MCF 10A (cell line): ENCODE measurements at regions not wholly inside any gene's neighbourhood (a gene's known extent, or its start where the extent isn't known, plus 50 kb on each side); places are given as distances from the start of the nearest gene placed in this dataset.
"Not testable (repeated sequence)": the region's sequence is repeated elsewhere in the genome, so short reads cannot be mapped to it uniquely, and the experiment has no call there.

Experiments used
- BruUV-seq: library from RNA; stranded (reverse); fragments of 400-500 nt; replicated peaks from 2 replicates; lab custom pipeline; 2021; lab: Mats Ljungman, UMichigan
- CTCF ChIA-PET: fragments of 300-600 bp; sonication (Branson Sonifier 250); formaldehyde crosslinking; extraction: SDS; loops from one replicate; lab custom pipeline; 2021; ENCODE audit warnings: antibody characterized with exemption, inconsistent platforms; lab: Yijun Ruan, JAX
- POLR2A ChIA-PET: fragments of 300-600, 350-650 bp; sonication (Branson Sonifier 250); formaldehyde crosslinking; extraction: SDS; loops from one replicate; lab custom pipeline; 2020; ENCODE audit warnings: antibody characterized with exemption, inconsistent platforms; lab: Yijun Ruan, JAX
- DNase-seq: peaks from one replicate; pipeline ENCODE4 v3.0.0-alpha.2; 2018; ENCODE audit not compliant: unreplicated experiment
- H3K27ac Mint-ChIP-seq: one replicate; pipeline ENCODE4 v1.8.0; 2022; ENCODE audit warnings: mild to moderate bottlenecking, low read depth, mixed read lengths; ENCODE audit not compliant: unreplicated experiment
- H3K27me3 Mint-ChIP-seq: one replicate; pipeline ENCODE4 v1.8.0; 2022; ENCODE audit warnings: mixed read lengths; ENCODE audit not compliant: insufficient read depth, unreplicated experiment
- H3K36me3 Mint-ChIP-seq: one replicate; pipeline ENCODE4 v1.8.0; 2022; ENCODE audit warnings: mild to moderate bottlenecking, moderate library complexity, mixed read lengths; ENCODE audit not compliant: insufficient read depth, unreplicated experiment
- H3K4me1 Mint-ChIP-seq: one replicate; pipeline ENCODE4 v1.8.0; 2022; ENCODE audit warnings: mixed read lengths; ENCODE audit not compliant: insufficient read depth, unreplicated experiment
- H3K4me3 Mint-ChIP-seq: one replicate; pipeline ENCODE4 v1.8.0; 2022; ENCODE audit warnings: mild to moderate bottlenecking, moderate library complexity, mixed read lengths; ENCODE audit not compliant: unreplicated experiment
- H3K9me3 Mint-ChIP-seq: one replicate; pipeline ENCODE4 v1.8.0; 2022; ENCODE audit warnings: mixed read lengths; ENCODE audit not compliant: unreplicated experiment
- CTCF ChIP-seq: fragments of 200-600 bp; IDR thresholded peaks from one replicate; pipeline ENCODE4 v1.8.0; 2022; ENCODE audit warnings: antibody characterized with exemption, mild to moderate bottlenecking; ENCODE audit not compliant: unreplicated experiment
- intact Hi-C: fragments of 100-400 bp; cut with micrococcal nuclease; formaldehyde crosslinking; loops from 2 replicates; pipeline ENCODE4 v1.14.1; 2022

DNA sequence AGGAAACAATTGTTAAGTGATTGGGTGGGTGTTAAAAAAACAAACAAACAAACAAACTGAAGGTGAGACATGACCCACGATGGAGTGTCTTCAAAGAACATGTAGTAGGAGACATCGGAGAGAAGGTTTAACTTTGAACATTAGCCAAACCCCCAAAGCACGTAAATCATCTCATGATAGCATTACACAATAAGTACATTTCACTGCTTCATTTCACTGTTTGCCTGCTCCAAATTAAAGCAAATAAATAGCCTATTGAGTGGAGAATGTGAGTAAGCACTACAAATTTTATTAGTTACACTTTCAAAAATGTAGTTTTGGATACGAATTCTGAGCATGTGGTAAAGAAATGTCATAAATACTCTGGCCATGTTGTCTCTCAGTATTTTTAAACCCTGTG lies 287.0 kb downstream of the SI start:
- CTCF ChIA-PET: interaction anchor here (0.7 to 0.8 kb wide), 2 partner anchors 261 to 1301 kb away, joined by 3 to 4 read pairs; no protein-coding TSS in a partner anchor
- no peak for DNase-seq

GRCh38 chr3:164784407-164784806 lies 293.9 kb downstream of the SI start:
- H3K36me3 Mint-ChIP-seq, DNase-seq, H3K27ac Mint-ChIP-seq, H3K9me3 Mint-ChIP-seq, intact Hi-C loops, H3K4me1 Mint-ChIP-seq, H3K4me3 Mint-ChIP-seq, CTCF ChIA-PET, BruUV-seq, POLR2A ChIA-PET: not testable (repeated sequence)
- H3K27me3 Mint-ChIP-seq: peaks cover 44% of the 10 kb centered on the region

More for the DNA sequence above, 287.0 kb downstream of the SI start:
- H3K27me3 Mint-ChIP-seq: peaks cover 50% of the 10 kb centered on the region
- no peaks in the 10 kb centered on the region for H3K4me1 Mint-ChIP-seq
- POLR2A ChIA-PET: interaction anchor here (0.6 kb wide), 1 partner anchor 37 kb away, joined by 3 read pairs; no protein-coding TSS in a partner anchor
- no peak overlapping the region for H3K27ac Mint-ChIP-seq
- no TSS peak for BruUV-seq
- no peaks in the 10 kb centered on the region for H3K36me3 Mint-ChIP-seq
- no peaks in the 10 kb centered on the region for H3K9me3 Mint-ChIP-seq
- H3K4me3 Mint-ChIP-seq: no peak overlapping the region
- TF ChIP-seq CTCF: no peak
- intact Hi-C loops: no loop called here

GRCh38 chr3:164781755-164782154 lies 296.5 kb downstream of the SI start:
- POLR2A ChIA-PET: interaction anchor here (0.7 kb wide), 1 partner anchor 451 kb away, joined by 3 read pairs; no protein-coding TSS in a partner anchor
- CTCF ChIA-PET: no interaction called here
- no peaks in the 10 kb centered on the region for H3K36me3 Mint-ChIP-seq
- H3K4me1 Mint-ChIP-seq: no peaks in the 10 kb centered on the region
- BruUV-seq: no TSS peak
- H3K27me3 Mint-ChIP-seq: peaks cover 61% of the 10 kb centered on the region
- no peaks in the 10 kb centered on the region for H3K9me3 Mint-ChIP-seq
- no peak for DNase-seq
- H3K27ac Mint-ChIP-seq: no peak overlapping the region
- intact Hi-C loops: no loop called here
- no peak overlapping the region for H3K4me3 Mint-ChIP-seq
- TF ChIP-seq CTCF: no peak

DNA sequence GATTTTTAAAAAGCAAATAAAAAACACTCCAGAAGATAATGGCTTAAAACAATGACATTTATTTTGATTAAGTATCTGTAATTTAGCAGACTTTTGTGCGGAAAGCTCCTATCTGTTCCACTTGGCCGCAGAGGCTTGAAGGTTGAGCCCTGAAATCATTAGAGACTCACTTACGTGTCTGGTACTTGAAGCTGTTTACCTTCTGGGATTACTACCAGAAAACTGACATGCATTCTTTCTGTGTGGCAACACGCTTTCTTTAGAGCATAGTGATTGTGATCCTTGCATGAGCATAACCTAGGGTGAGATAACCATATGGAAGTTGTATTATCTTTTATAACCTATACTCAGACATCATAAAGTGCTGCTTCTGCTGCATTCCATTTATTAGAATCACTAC lies 298.5 kb downstream of the SI start:
- H3K27me3 Mint-ChIP-seq: peaks cover 61% of the 10 kb centered on the region
- no peak for DNase-seq
- no TSS peak for BruUV-seq
- POLR2A ChIA-PET: no interaction called here
- H3K27ac Mint-ChIP-seq: no peak overlapping the region
- no peaks in the 10 kb centered on the region for H3K36me3 Mint-ChIP-seq
- H3K4me3 Mint-ChIP-seq: no peak overlapping the region
- H3K4me1 Mint-ChIP-seq: no peaks in the 10 kb centered on the region
- no peaks in the 10 kb centered on the region for H3K9me3 Mint-ChIP-seq
- TF ChIP-seq CTCF: no peak
- intact Hi-C loops: no loop called here
- CTCF ChIA-PET: no interaction called here

- Mint-ChIP-seq H3K36me3 (no peaks in the 10 kb centered on the region), H3K27ac (no peak overlapping the region), H3K4me1 (no peaks in the 10 kb centered on the region), H3K4me3 (no peak overlapping the region), H3K27me3 (peaks cover 87% of the 10 kb centered on the region), H3K9me3 (no peaks in the 10 kb centered on the region)
- BruUV-seq: no TSS peak
- TF ChIP-seq CTCF: no peak
- POLR2A ChIA-PET: no interaction called here
- CTCF ChIA-PET: no interaction called here
- intact Hi-C loops: no loop called here
- DNase-seq: no peak
Observed at GRCh38 chr3:164752812-164753211, 325.5 kb downstream of the SI start.
